ENCODE measurements at regions not wholly inside any gene's neighbourhood (a gene's known extent, or its start where the extent isn't known, plus 50 kb on each side); places are given as distances from the start of the nearest gene placed in this dataset.
A peak's percentile ranks its signal among the peaks of the same experiment; 100 is the strongest.

- no peak overlapping the region for H3K23ac ChIP-seq (ENCODE audit: low read depth, low read length)
- H4K8ac ChIP-seq (ENCODE audit: low read depth in 2 of 2, low read length in 2 of 2): no peak overlapping the region
- H3K4me1 ChIP-seq (ENCODE audit: control insufficient read depth, insufficient read depth, low read length): no peaks in the 10 kb centered on the region
- no peak overlapping the region for H2BK120ac ChIP-seq (ENCODE audit: low read depth, low read length)
- no peak overlapping the region for H2AFZ ChIP-seq (replicated peaks; ENCODE audit: low read length, poor library complexity)
- no peak overlapping the region for H2BK15ac ChIP-seq (ENCODE audit: low read depth, low read length)
- TF ChIP-seq NFE2L2 (IDR thresholded peaks at IDR 0.05; ENCODE audit: low read depth, low read length) (no peak), FOS (IDR thresholded peaks at IDR 0.05; ENCODE audit: low read depth, low read length) (no peak), ELK1 (IDR thresholded peaks at IDR 0.05; ENCODE audit: borderline replicate concordance, low read depth, low read length) (no peak), RAD21 (IDR thresholded peaks at IDR 0.05; ENCODE audit: low read length) (no peak), CEBPB (IDR thresholded peaks at IDR 0.05; ENCODE audit: low read depth, low read length) (no peak), MAZ (IDR thresholded peaks at IDR 0.05; ENCODE audit: borderline replicate concordance, low read depth, low read length) (no peak), USF2 (IDR thresholded peaks at IDR 0.05; ENCODE audit: low read depth, low read length) (no peak), RCOR1 (IDR thresholded peaks at IDR 0.05; ENCODE audit: insufficient replicate concordance, low read length) (no peak), MAFK (IDR thresholded peaks at IDR 0.05; ENCODE audit: low read depth, low read length) (no peak)
- no peak overlapping the region for H3K4me2 ChIP-seq (ENCODE audit: low read depth, low read length)
- no peak overlapping the region for H4K91ac ChIP-seq (ENCODE audit: insufficient read depth, low read depth, low read length)
- no CpG with 5 or more reads among the region's 5 CpGs for WGBS, 2 experiments (ENCODE audit: extremely low coverage in 2 of 2, insufficient read length in 1 of 2)
- no peaks in the 10 kb centered on the region for H3K9me1 ChIP-seq (ENCODE audit: insufficient read depth, low read length)
- H4K20me1 ChIP-seq (ENCODE audit: insufficient read depth, low read length): no peaks in the 10 kb centered on the region
- H3K4ac ChIP-seq (ENCODE audit: low read depth, low read length): no peak overlapping the region
- H3K27me3 ChIP-seq (ENCODE audit: control insufficient read depth, insufficient read depth, low read length): no peaks in the 10 kb centered on the region
- intact Hi-C loops (cut with micrococcal nuclease): no loop called here
- H3K14ac ChIP-seq (replicated peaks; ENCODE audit: low read depth, low read length): no peak overlapping the region
- no peak overlapping the region for H2AK9ac ChIP-seq (replicated peaks; ENCODE audit: low read depth, low read length, poor library complexity)
- in situ Hi-C loops (cut with MboI; ENCODE audit: low sequenced_read_pairs): no loop called here
- H3K9ac ChIP-seq (ENCODE audit: low read depth, low read length): no peak overlapping the region
- CTCF ChIA-PET: no interaction called here
- DNase-seq: peak; percentile 7
- no peaks in the 10 kb centered on the region for H3K36me3 ChIP-seq (ENCODE audit: control insufficient read depth, insufficient read depth, low read length)
- H2BK5ac ChIP-seq (ENCODE audit: low read depth, low read length, poor library complexity, severe bottlenecking): no peak overlapping the region
- no peak overlapping the region for H3K56ac ChIP-seq (ENCODE audit: extremely low read depth, insufficient read depth, low read length)
- dilution Hi-C loops (cut with HindIII; ENCODE audit: low sequenced_read_pairs, unreplicated experiment): no loop called here
- no peak overlapping the region for H3K4me3 ChIP-seq (ENCODE audit: insufficient read depth, low read depth, low read length)
- no peak overlapping the region for H3K18ac ChIP-seq (ENCODE audit: low read depth, low read length)
- BruUV-seq (replicated peaks): no TSS peak
- H3K79me1 ChIP-seq (ENCODE audit: low read depth in 1 of 2, low read length in 2 of 2): no peaks in the 10 kb centered on the region
- H2AK5ac ChIP-seq (ENCODE audit: low read depth, low read length): no peak overlapping the region
- POLR2A ChIA-PET (ENCODE audit: unreplicated experiment): interaction anchor here (0.5 kb wide), 1 partner anchor 534 kb away, joined by 3 read pairs; no protein-coding TSS in a partner anchor
- H2BK20ac ChIP-seq (ENCODE audit: low read depth, low read length): no peak overlapping the region
- H3K27ac ChIP-seq (ENCODE audit: insufficient read depth, low read length): no peak overlapping the region
- H3K9me3 ChIP-seq (ENCODE audit: control insufficient read depth, insufficient read depth, low read length): no peaks in the 10 kb centered on the region
- H4K5ac ChIP-seq (ENCODE audit: low read depth, low read length): no peak overlapping the region
- peak; percentile 77 for ATAC-seq (ENCODE audit: low read depth)
Measured at GRCh38 chr5:35487233-35488025, 130.2 kb upstream of the SPEF2 start.

All from IMR-90 (cell line).